GM21528 (cell line): ENCODE measurements at regions not wholly inside any gene's neighbourhood (a gene's known extent, or its start where the extent isn't known, plus 50 kb on each side); places are given as distances from the start of the nearest gene placed in this dataset.

Source experiments
- ATAC-seq: cut with Tn5 transposase; IDR thresholded peaks from one replicate; pipeline ENCODE4 v1.9.1; 2021; ENCODE audit warnings: mild to moderate bottlenecking, moderate library complexity; ENCODE audit not compliant: unreplicated experiment, low FRiP score

- ATAC-seq, result no peak
Observed at GRCh38 chr2:221309892-221310583, 262.1 kb downstream of the EPHA4 start.

DNA sequence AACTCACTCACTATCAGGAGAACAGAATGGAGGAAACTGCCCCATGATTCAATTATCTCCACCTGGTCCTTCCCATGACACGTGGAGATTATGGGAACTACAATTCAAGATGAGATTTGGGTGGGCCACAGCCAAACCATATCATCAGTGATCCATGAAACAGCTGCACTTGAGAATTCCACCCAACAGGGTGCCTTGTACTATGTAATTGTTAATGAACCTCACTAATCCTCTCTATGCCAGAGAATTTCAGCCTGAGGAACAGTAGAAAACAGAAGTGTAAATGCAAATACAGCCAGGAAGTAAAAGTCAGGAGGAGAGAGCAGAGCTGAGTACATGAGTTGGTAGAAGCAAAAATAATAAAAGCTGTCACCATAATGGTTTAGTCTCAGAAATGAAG is 261.4 kb downstream of the EPHA4 start:
- ATAC-seq, result no peak

DNA sequence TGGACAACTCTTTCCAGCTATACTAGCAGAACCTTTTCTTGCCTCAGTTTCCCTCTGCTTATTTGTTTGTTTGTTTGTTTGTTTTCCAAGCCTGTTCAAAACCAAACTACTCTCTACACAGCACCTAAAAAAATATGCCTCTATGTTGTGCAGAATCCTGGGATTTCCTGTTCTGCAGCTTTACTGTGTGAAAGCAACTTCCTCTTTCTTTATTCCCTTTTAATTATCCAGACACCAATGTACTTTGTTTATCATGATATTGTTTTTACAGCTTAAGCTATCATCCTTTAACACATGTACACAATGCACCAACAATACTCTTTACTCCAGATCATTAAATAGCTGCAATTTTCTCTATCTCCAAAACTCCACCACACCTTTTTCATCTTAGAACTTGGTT is 259.5 kb downstream of the EPHA4 start:
- ATAC-seq, result no peak

DNA sequence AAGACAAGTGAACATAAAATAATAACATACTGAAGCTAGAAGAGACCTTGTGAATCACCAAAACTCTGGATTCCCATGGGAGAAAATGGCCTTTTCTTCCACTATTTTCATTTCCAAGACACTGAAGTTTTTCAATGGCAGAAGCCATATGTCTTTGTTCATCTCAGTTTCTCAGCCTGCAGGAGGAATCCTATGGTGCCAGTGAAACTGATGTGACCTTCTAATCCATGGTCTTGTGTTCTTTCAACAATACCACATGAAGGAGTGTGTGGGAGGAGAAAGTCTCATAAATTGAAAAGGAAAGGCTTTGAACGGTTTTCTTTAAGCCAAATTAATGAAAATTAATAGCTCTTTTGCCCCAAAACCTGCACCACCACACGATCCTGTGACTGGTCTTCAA is 257.3 kb downstream of the EPHA4 start:
- no peak for ATAC-seq

- ATAC-seq, result no peak
Observed at GRCh38 chr2:221318376-221319130, 253.6 kb downstream of the EPHA4 start.

DNA sequence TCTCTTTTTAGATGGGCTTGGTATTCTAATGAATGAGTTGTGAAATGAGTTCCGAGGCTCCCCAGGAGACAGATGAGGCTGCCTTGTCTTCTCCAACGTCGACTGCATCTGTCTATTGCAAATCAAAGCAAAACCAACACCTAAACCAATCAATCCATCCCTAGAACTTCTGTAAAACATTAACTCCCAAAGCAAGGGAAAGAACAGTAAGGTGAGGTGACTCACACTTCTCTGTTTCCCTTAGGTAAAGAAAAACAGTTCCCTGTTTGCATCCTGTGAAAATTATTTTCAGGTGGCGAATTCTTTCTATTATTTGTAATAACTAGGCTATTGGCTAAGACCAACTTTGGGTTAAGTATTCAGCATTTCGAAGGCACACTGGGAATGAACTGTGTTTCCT is 249.4 kb downstream of the EPHA4 start:
- ATAC-seq, result no peak

DNA sequence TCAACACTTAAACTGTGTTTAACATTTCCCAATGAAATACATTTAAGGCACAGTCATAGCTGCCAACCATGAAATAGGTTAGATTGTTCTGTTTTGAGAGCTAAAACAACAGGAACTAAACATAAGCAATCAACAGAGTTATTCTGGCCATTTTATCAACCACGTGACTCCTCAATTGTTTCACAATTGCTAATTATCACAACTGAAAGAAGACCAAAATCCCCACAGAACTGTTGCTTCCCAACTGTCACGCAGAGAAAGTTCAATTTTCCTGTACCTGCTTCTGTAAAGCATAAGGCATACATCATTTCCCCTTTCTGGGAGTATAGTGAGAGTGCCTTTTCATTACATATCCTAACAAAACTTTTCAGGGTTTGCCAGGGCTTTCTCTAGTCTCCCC is 248.6 kb downstream of the EPHA4 start:
- no peak for ATAC-seq

DNA sequence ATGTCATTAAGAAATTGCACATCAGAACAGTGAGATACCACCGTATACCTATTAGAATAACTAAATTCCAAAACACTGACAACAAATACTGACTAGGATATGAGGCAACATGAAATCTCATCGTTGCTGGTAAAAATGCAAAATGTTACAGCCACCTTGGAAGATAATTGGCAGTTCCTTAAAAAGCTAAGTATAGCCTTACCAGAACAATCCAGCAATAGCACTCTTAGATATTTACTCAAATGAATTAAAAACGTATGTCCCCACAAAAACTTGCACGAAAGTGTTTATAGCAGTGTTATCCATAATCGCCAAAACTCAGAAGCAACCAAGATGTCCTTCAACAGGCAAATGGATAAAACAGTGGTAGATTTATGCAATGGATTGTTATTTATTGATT is 241.7 kb downstream of the EPHA4 start:
- ATAC-seq, result no peak

GRCh38 chr2:221334481-221335218 is 237.5 kb downstream of the EPHA4 start:
- ATAC-seq, result no peak

GRCh38 chr2:221335219-221335752 is 236.8 kb downstream of the EPHA4 start:
- ATAC-seq, result no peak

- no peak for ATAC-seq
Observed at GRCh38 chr2:221336967-221337366, 235.1 kb downstream of the EPHA4 start.

GRCh38 chr2:221337957-221338685 is 234.0 kb downstream of the EPHA4 start:
- no peak for ATAC-seq

DNA sequence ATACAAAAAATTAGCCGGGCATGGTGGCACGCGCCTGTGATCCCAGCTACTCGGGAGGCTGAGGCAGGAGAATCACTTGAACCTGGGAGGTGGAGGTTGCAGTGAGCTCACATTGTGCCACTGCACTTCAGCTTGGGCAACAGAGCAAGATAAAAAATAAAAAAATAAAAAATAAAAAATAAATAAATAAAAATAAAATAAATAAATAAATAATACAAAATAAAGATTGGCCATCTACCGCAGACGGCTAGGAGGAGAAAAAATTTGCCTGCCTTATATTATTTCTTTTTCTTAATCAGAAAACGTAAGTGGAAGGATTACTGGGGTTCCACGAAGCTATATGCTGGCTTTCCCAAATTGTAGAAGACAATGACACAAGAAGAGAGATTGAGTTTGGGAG is 229.7 kb downstream of the EPHA4 start:
- no peak for ATAC-seq

GRCh38 chr2:221343524-221343923 is 228.6 kb downstream of the EPHA4 start:
- ATAC-seq, result no peak

DNA sequence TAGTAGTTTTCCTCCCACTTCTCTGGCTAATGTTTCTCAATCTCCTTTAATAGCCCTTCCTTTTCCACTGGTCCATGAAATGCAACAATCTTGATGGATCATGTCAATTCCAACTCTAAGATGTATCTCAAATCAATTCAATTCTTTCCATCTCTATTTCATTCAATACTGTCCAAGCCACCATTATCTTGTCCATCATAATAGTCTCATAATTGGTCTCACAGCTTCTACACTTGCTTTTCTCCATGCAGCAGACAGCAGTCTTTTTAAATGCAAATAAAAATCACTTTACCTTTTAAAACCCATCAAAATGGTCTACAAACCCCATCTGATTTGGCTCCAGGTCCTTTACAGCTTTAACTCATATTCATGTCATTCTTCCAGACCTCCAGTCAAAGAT is 226.6 kb downstream of the EPHA4 start:
- ATAC-seq, result no peak

- ATAC-seq, result no peak
Observed at GRCh38 chr2:221346411-221346810, 225.7 kb downstream of the EPHA4 start.

DNA sequence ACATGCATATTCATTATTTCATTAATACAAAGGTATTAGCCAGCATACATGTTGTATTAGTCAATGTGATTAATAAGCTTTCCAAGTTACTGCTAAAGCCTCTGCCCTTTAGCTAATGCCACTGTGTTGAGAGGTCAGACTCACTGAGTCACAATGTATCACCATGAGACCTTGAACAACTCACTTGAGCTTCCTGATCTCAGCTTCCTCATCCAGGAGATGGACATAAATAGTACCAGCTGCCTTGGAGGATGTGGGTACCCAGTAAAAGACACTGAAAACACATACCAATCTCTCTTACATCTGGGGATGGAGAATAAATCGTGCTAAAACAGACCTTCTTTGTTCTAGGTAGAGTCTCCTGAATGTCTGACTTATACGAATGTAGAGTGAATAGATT is 224.6 kb downstream of the EPHA4 start:
- ATAC-seq, result no peak

DNA sequence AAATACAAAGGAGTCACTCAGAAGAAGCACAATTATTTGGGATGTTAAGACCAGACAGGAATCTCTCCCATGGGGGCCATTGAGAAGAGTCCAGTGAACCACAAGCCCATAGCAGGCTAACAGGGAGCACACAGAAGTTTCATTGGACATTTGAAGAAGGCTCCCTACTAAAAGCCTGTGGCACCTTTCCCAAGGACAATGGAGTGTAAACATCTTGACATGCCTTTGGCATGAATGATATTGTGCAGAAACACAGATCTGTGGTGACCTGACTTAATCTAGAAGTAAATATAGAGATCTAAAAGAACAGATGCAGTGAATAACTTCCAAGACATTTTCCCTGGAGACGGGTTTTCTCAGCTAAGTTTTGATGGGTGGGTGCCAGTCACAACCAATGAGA is 221.5 kb downstream of the EPHA4 start:
- no peak for ATAC-seq

DNA sequence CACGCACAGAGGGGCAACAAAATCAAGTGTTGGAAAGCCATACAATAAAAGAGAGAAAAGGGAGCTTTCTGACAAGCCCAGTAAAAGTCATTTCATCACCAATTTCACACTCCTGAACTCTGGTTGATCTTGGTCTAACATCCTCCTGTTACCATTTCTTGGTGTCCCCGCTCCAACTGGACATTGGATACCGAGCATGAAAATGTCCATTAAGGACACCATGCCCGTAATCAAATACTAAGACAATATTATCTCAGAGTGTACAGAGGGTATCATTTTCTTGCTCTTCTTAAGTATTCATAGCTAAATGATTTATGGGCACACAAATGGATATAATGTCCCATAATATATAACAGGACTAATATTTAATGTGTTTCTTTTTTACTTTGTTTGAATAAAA is 218.9 kb downstream of the EPHA4 start:
- no peak for ATAC-seq

- ATAC-seq, result no peak
Observed at GRCh38 chr2:221360312-221360711, 211.8 kb downstream of the EPHA4 start.

DNA sequence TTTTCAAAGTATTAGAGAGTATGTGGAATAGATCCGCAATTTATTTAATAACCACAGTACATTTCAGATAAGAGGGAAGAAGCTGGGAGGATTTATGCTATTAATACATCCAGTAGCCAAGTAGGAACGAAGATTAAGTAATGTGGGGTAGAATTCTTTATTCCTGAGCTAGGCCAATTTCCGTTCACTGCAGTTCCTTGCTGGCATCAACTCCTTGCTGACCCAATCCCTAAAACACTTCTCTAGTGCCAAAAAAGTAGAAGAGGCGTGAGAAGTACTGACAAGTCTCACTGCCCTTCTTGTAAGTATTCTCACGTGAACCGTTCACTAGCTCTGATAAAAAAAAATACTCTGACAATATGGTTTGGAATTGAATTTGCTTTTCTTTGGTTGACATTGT is 211.4 kb downstream of the EPHA4 start:
- ATAC-seq, result no peak
